Endometrium (tissue), 2 donors: ENCODE measurements at regions not wholly inside any gene's neighbourhood (a gene's known extent, or its start where the extent isn't known, plus 50 kb on each side); places are given as distances from the start of the nearest gene placed in this dataset.
"Not testable (repeated sequence)": the region's sequence is repeated elsewhere in the genome, so short reads cannot be mapped to it uniquely, and the experiment has no call there.

Experiments
- FAIRE-seq: peaks from 2 replicates; lab custom pipeline; 2012; peaks lifted over from hg19 to GRCh38; lab: Jason Lieb, UNC
- donor health status: control.
- donor health status: control.

- no peak for FAIRE-seq
These were observed 161.1 kb upstream of the ATP10A start for GRCh38 chr15:26024241-26024640.

- no peak for FAIRE-seq
These were observed 160.6 kb upstream of the ATP10A start for GRCh38 chr15:26023691-26024090.

- FAIRE-seq = no peak
These were observed 160.1 kb upstream of the ATP10A start for GRCh38 chr15:26023231-26023630.

- no peak for FAIRE-seq
These were observed 157.7 kb upstream of the ATP10A start for GRCh38 chr15:26020871-26021270.

- no peak for FAIRE-seq
These were observed 154.5 kb upstream of the ATP10A start for GRCh38 chr15:26017665-26018064.

- no peak for FAIRE-seq
These were observed 152.5 kb upstream of the ATP10A start for GRCh38 chr15:26015516-26016075.

GRCh38 chr15:26013981-26014380 lies 150.9 kb upstream of the ATP10A start:
- FAIRE-seq = no peak

- no peak for FAIRE-seq
These were observed 148.8 kb upstream of the ATP10A start for GRCh38 chr15:26011916-26012315.

- no peak for FAIRE-seq
These were observed 144.0 kb upstream of the ATP10A start for GRCh38 chr15:26007151-26007550.

- no peak for FAIRE-seq
These were observed 138.1 kb upstream of the ATP10A start for GRCh38 chr15:26001201-26001600.

GRCh38 chr15:25993506-25993905 lies 130.4 kb upstream of the ATP10A start:
- no peak for FAIRE-seq

GRCh38 chr15:25990220-25990619 lies 127.1 kb upstream of the ATP10A start:
- FAIRE-seq = no peak

- FAIRE-seq = no peak
These were observed 126.2 kb upstream of the ATP10A start for GRCh38 chr15:25989327-25989726.

- not testable (repeated sequence) for FAIRE-seq
These were observed 125.6 kb upstream of the ATP10A start for GRCh38 chr15:25988716-25989115.

GRCh38 chr15:25987638-25988037 lies 124.5 kb upstream of the ATP10A start:
- no peak for FAIRE-seq

- no peak for FAIRE-seq
These were observed 122.0 kb upstream of the ATP10A start for GRCh38 chr15:25985165-25985564.

- no peak for FAIRE-seq
These were observed 119.6 kb upstream of the ATP10A start for GRCh38 chr15:25982736-25983135.

GRCh38 chr15:25981114-25981513 lies 118.0 kb upstream of the ATP10A start:
- no peak for FAIRE-seq

- FAIRE-seq = no peak
These were observed 109.1 kb upstream of the ATP10A start for GRCh38 chr15:25972141-25972675.

- FAIRE-seq = no peak
These were observed 107.9 kb upstream of the ATP10A start for GRCh38 chr15:25971053-25971452.

- FAIRE-seq = no peak
These were observed 106.8 kb upstream of the ATP10A start for GRCh38 chr15:25969886-25970285.

GRCh38 chr15:25967116-25967515 lies 104.0 kb upstream of the ATP10A start:
- no peak for FAIRE-seq

GRCh38 chr15:25965326-25965725 lies 102.2 kb upstream of the ATP10A start:
- no peak for FAIRE-seq

GRCh38 chr15:25960273-25960672 lies 97.1 kb upstream of the ATP10A start:
- FAIRE-seq = no peak

GRCh38 chr15:25959100-25959499 lies 96.0 kb upstream of the ATP10A start:
- FAIRE-seq = no peak
